ENCODE measurements at regions not wholly inside any gene's neighbourhood (a gene's known extent, or its start where the extent isn't known, plus 50 kb on each side); places are given as distances from the start of the nearest gene placed in this dataset.

DNA sequence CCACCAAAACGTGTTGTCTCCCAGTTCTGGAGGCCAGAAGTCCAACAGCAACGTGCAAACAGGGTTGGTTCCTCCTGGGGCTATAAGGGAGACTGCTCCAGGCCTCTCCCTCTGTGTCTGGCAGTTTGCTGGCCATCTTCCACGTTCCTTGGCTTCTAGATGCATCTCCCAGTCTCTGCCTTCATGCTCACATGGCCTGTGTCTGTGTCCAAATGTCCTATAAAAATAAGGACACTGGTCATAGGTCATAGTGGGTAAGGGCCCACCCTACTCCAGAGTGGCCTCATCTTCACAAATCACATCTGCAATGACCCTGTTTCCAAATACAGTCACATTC lies 69.4 kb upstream of the TAF1B start:
- in situ Hi-C loops (cut with HindIII; ENCODE audit: low pct_unique_long_range_greater_than_20kb, low sequenced_read_pairs), result no loop called here
- TF ChIP-seq JUND (IDR thresholded peaks at IDR 0.05; ENCODE audit: low read depth), result no peak

GRCh38 chr2:9774266-9774665 lies 69.0 kb upstream of the TAF1B start:
- no peak for TF ChIP-seq JUND (IDR thresholded peaks at IDR 0.05; ENCODE audit: low read depth)
- DNase-seq (ENCODE audit: low read depth in 1 of 2, low spot score in 1 of 2), result no peak
- in situ Hi-C loops (cut with HindIII; ENCODE audit: low pct_unique_long_range_greater_than_20kb, low sequenced_read_pairs), result no loop called here

More for the DNA sequence above, 69.4 kb upstream of the TAF1B start:
- no peak for DNase-seq (ENCODE audit: low read depth in 1 of 2, low spot score in 1 of 2)

GRCh38 chr2:9775351-9775750 lies 67.9 kb upstream of the TAF1B start:
- no peak for TF ChIP-seq JUND (IDR thresholded peaks at IDR 0.05; ENCODE audit: low read depth)
- no peak for DNase-seq (ENCODE audit: low read depth in 1 of 2, low spot score in 1 of 2)
- in situ Hi-C loops (cut with HindIII; ENCODE audit: low pct_unique_long_range_greater_than_20kb, low sequenced_read_pairs), result no loop called here

GRCh38 chr2:9775999-9776712 lies 67.1 kb upstream of the TAF1B start:
- no peak for TF ChIP-seq JUND (IDR thresholded peaks at IDR 0.05; ENCODE audit: low read depth)
- no peak for DNase-seq (ENCODE audit: low read depth in 1 of 2, low spot score in 1 of 2)
- in situ Hi-C loops (cut with HindIII; ENCODE audit: low pct_unique_long_range_greater_than_20kb, low sequenced_read_pairs), result no loop called here

GRCh38 chr2:9777081-9777480 lies 66.2 kb upstream of the TAF1B start:
- DNase-seq (ENCODE audit: low read depth in 1 of 2, low spot score in 1 of 2), result no peak
- in situ Hi-C loops (cut with HindIII; ENCODE audit: low pct_unique_long_range_greater_than_20kb, low sequenced_read_pairs), result no loop called here
- no peak for TF ChIP-seq JUND (IDR thresholded peaks at IDR 0.05; ENCODE audit: low read depth)

- in situ Hi-C loops (cut with HindIII; ENCODE audit: low pct_unique_long_range_greater_than_20kb, low sequenced_read_pairs), result no loop called here
- peak; percentile 47 to 67 for DNase-seq (ENCODE audit: low read depth in 1 of 2, low spot score in 1 of 2)
- TF ChIP-seq JUND (IDR thresholded peaks at IDR 0.05; ENCODE audit: low read depth), result no peak
Measured at GRCh38 chr2:9778012-9778411, 65.3 kb upstream of the TAF1B start.

- DNase-seq (ENCODE audit: low read depth in 1 of 2, low spot score in 1 of 2), result no peak
- in situ Hi-C loops (cut with HindIII; ENCODE audit: low pct_unique_long_range_greater_than_20kb, low sequenced_read_pairs), result no loop called here
- no peak for TF ChIP-seq JUND (IDR thresholded peaks at IDR 0.05; ENCODE audit: low read depth)
Measured at GRCh38 chr2:9778471-9779316, 64.6 kb upstream of the TAF1B start.

- in situ Hi-C loops (cut with HindIII; ENCODE audit: low pct_unique_long_range_greater_than_20kb, low sequenced_read_pairs), result no loop called here
- no peak for TF ChIP-seq JUND (IDR thresholded peaks at IDR 0.05; ENCODE audit: low read depth)
- DNase-seq (ENCODE audit: low read depth in 1 of 2, low spot score in 1 of 2), result no peak
Measured at GRCh38 chr2:9779596-9780264, 63.5 kb upstream of the TAF1B start.

- no peak for TF ChIP-seq JUND (IDR thresholded peaks at IDR 0.05; ENCODE audit: low read depth)
- in situ Hi-C loops (cut with HindIII; ENCODE audit: low pct_unique_long_range_greater_than_20kb, low sequenced_read_pairs), result no loop called here
- no peak for DNase-seq (ENCODE audit: low read depth in 1 of 2, low spot score in 1 of 2)
Measured at GRCh38 chr2:9780368-9781130, 62.7 kb upstream of the TAF1B start.

- DNase-seq (ENCODE audit: low read depth in 1 of 2, low spot score in 1 of 2), result peak in 1 of 2 experiments; percentile 39
- in situ Hi-C loops (cut with HindIII; ENCODE audit: low pct_unique_long_range_greater_than_20kb, low sequenced_read_pairs), result no loop called here
- no peak for TF ChIP-seq JUND (IDR thresholded peaks at IDR 0.05; ENCODE audit: low read depth)
Measured at GRCh38 chr2:9781252-9781651, 62.0 kb upstream of the TAF1B start.

DNA sequence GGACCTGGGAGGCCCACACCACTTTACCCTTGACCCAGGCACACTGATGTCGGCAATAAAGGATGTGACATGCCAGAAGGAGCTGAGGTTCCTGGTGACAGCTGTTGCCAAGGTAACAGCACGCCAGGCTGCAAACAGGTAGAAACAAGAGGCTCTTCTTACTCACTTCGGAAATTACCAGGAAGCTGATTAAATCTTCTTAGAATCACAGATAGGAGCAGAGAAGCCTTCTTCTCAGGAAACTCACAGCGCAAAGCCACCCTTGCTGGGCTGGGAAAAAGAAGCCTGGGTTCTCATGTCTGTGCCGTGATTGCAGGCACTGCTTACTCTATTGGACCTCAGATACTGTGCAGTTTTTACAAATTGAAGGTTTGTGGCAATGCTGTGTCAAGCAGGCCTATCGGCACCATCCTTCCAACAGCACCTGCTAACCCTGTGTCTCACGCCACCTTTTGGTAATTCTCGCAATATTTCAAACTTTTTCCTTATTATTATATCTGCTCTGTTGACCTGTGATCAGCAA lies 61.0 kb upstream of the TAF1B start:
- in situ Hi-C loops (cut with HindIII; ENCODE audit: low pct_unique_long_range_greater_than_20kb, low sequenced_read_pairs), result no loop called here
- TF ChIP-seq JUND (IDR thresholded peaks at IDR 0.05; ENCODE audit: low read depth), result no peak
- peak in 1 of 2 experiments; percentile 33 for DNase-seq (ENCODE audit: low read depth in 1 of 2, low spot score in 1 of 2)

- DNase-seq (ENCODE audit: low read depth in 1 of 2, low spot score in 1 of 2), result no peak
- in situ Hi-C loops (cut with HindIII; ENCODE audit: low pct_unique_long_range_greater_than_20kb, low sequenced_read_pairs), result no loop called here
- no peak for TF ChIP-seq JUND (IDR thresholded peaks at IDR 0.05; ENCODE audit: low read depth)
Measured at GRCh38 chr2:9789371-9789770, 53.9 kb upstream of the TAF1B start.

All from T47D (cell line).